ENCODE measurements at regions not wholly inside any gene's neighbourhood (a gene's known extent, or its start where the extent isn't known, plus 50 kb on each side); places are given as distances from the start of the nearest gene placed in this dataset. TPM values are rescaled to one million over a fixed set of nuclear protein-coding genes. Genes with fewer than 3 reads are reported as not detected.
A peak's percentile ranks its signal among the peaks of the same experiment; 100 is the strongest.

DNA sequence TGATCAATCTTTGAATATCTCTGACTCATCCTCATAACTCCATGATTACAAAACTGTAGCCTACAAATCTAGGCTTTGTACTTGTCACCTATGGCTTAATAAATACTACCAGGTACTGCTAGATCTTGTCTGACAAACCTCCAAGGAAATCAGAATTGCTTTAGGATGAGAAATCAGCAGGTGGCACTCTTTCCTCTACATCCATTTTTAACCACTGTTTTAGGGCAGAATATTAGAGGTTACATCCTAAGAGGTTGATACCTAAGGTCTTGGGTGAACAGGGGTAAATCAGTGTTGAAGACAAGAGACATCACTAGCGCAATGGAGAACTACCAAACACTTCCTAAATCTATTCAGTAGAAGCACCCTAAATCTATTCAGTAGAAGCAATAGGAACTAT is 63.1 kb upstream of the SOX5 start:
- peak; percentile 26 for DNase-seq (ENCODE audit: low spot score)

DNA sequence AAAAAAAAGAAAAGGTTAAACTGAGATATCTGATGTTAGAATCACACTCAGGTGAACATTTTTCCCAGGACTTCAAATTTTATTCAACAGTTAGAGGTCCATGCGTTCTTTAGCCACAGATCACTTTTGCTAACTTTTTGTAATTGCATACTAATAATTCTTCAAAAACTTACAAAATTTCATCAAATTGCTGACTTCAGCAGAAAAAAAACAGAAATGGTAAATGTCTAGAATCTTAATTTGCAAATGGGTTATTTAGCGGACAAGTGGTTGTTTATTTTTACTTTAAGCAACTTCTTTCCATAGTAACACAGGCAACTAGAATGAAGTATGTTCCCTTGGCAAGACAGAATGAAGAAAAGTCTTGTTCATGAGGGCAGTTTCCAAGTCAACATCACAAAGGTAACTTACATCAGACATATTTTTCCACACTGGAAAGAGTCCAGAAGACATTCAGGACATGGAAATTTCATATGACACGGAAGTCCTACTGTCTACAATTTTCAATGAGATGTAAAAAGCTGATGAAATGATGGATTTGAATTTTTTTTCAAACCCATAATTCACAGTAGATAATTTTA is 62.5 kb upstream of the SOX5 start:
- DNase-seq (ENCODE audit: low spot score), result no peak

- DNase-seq (ENCODE audit: low spot score), result no peak
Measured at GRCh38 chr12:24008166-24008565, 58.7 kb upstream of the SOX5 start.

Small RNA genes in the stretch of these regions (small RNA-seq; reads per million reads assigned to genes)
- gene MIR920, result not detected
- 0.43 reads per million for gene RN7SL38P

Measured in HT-29 (cell line).